GM12873 (cell line): ENCODE measurements at regions not wholly inside any gene's neighbourhood (a gene's known extent, or its start where the extent isn't known, plus 50 kb on each side); places are given as distances from the start of the nearest gene placed in this dataset.

Experiments used
- CTCF ChIP-seq: IDR thresholded peaks from 2 replicates; pipeline ENCODE4 v1.5.1; 2012; ENCODE audit warnings: low read depth, mild to moderate bottlenecking, moderate library complexity, low read length, control low read depth; ENCODE audit not compliant: insufficient read depth; ENCODE audit errors: missing control alignments

- TF ChIP-seq CTCF = no peak
These were observed 69.1 kb upstream of the WDR1 start for GRCh38 chr4:10185518-10186227.

DNA sequence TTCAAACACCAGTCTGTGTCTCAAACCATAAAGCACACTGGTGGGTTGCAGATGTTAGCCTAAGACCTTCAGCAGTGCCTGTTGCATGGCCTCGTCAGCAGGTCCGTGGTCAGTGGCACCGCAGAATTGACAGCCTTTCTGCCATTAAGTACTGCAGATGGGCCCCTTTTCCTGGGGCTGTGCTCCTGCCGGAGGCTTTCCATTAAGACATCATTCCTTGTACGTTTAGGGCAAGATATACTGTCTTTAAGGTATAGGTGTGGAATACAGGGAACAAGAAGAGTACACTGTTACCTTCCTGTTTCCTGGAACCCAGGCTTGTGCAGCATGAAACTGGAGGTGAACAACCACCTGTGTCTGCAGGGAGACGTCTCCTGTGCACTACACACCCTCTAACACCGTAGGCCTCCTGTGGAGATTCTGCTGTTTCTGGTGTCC, 67.9 kb upstream of the WDR1 start:
- TF ChIP-seq CTCF = no peak

DNA sequence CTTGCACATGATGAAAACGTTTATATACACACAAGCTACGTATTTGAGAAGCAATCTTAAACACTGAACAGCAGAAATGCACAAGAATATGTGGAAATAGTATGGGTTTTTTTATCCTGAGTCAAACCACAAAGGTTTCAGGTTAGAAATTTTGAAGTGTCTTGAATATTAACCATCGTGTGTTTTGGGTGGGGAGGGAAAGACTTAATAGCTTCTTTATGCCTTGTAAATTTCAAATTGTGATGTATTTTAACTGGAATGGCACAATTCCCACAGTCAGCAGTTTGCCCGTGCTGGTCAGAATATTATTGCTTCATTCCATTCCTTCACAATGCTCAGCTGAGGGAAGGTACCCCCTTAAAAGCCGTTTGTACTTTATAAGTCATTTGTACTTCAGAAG, 67.4 kb upstream of the WDR1 start:
- no peak for TF ChIP-seq CTCF

DNA sequence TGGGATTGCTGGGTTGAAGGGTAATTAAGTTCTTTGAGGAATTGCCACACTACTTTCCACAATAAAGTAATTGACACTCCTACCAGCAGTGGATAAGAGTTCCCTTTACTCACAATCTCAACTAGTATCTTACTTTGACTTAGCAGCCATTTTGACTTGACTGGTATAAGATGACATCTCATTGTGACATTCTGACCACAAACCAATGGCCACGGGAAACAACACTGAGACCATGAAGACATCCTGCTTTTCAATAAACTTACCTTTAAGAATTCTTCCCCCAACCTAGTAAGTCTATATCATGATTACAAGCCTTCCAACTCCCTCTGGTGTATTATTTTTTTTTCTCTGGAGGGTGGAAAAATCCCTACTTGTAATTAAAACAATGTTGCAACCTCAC, 66.9 kb upstream of the WDR1 start:
- no peak for TF ChIP-seq CTCF

- TF ChIP-seq CTCF = no peak
These were observed 66.1 kb upstream of the WDR1 start for GRCh38 chr4:10182446-10183424.

- TF ChIP-seq CTCF = no peak
These were observed 65.3 kb upstream of the WDR1 start for GRCh38 chr4:10181745-10182445.

DNA sequence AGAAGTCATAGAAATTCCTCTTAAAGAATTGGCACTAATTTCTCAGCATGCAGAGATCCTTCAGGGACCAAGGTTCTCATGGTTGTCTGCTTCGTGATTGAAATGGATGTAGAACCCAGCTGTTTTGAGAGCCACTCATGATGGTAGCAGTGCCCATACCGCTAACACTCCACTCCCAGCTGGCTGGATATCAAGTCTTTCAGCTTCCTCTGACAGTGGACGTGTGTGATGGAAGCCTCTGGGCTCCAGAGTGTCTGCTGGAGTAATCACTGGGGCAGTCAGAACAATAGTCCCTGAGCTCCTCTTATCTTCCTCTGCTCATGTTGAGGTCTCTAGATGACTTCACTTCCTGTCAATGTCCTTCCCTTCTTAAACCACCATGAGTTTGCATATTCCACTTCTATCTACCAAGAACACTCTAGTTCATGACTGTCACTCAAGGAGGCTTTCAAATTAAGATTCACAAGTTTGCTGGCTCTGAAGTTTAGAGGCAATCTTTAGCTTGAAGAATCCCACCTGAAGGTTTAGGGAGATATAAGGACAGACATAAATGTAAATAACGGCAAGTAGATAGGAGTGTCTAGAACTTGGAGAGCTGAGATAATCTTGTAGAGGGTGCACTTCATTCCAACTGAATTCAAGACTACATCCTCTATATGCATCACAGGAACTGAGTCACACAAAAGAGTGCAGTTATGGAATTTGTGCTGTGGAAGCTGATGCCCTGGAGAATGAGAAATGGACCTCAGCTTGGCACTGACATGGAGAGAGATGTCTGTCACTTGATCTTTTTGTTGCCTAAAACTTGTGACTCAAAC, 64.5 kb upstream of the WDR1 start:
- TF ChIP-seq CTCF = no peak
